COLO668 (cell line): ENCODE measurements at regions not wholly inside any gene's neighbourhood (a gene's known extent, or its start where the extent isn't known, plus 50 kb on each side); places are given as distances from the start of the nearest gene placed in this dataset.

Experiments
- DNase-seq: peaks from one replicate; lab custom pipeline; 2025; ENCODE audit not compliant: unreplicated experiment; lab: John Stamatoyannopoulos, UW

- no peak for DNase-seq
Observed at GRCh38 chr12:47024463-47024862, 55.0 kb upstream of the PCED1B start.

DNA sequence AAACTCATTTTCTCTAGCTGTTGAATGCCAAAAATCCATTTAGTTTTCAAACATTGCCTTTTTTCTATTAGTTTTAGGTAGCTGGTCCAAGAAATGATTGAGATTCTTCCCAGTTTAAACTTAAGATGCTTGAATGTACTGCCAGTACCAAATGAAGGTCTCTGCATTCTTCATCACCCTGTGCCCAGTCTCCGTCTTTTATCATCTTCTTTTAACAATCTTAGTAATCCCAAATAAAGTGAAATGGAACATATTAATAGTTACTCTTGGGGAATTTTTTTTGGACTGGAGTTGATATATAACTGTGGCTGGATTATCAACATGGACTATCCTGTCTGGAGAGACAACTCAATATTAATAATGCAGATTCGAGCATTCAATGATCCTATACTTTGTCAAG lies 54.1 kb upstream of the PCED1B start:
- no peak for DNase-seq

DNA sequence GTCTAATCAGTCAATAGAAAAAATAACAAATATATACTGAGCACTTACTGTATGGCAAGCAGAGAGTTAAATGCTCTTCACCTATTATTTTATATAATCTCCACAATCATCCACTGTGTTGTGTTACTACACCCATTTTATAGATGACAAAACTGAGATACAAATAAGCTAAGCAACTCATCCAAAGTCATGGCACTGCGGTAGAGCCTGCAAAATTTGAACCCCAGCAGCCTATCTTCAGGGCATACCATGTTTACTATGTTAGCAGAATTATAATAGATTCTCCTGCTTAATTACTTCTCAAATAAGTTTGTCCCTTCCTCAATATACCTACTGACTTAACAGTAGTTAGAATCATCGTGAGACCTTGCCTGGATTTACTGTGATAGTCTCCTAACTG lies 53.6 kb upstream of the PCED1B start:
- DNase-seq = no peak

GRCh38 chr12:47026291-47026690 lies 53.1 kb upstream of the PCED1B start:
- no peak for DNase-seq
